Peyer's patch (tissue), 4 donors: ENCODE measurements at regions not wholly inside any gene's neighbourhood (a gene's known extent, or its start where the extent isn't known, plus 50 kb on each side); places are given as distances from the start of the nearest gene placed in this dataset.

Experiments used
- CTCF ChIP-seq, 6 experiments: fragments of 450-650 bp in 4 of 6; fragments of 200-600 bp in 2 of 6; sonication (generic) in 1 of 6; IDR thresholded peaks; one replicate each; pipeline ENCODE4 v1.5.1; 2017 to 2019; ENCODE audit warnings: antibody characterized with exemption in 6 of 6, mild to moderate bottlenecking in 3 of 6, moderate library complexity in 1 of 6
- POLR2A ChIP-seq, 2 donors: fragments of 450-650 bp; IDR thresholded peaks; one replicate each; pipeline ENCODE4 v1.5.1; 2017; ENCODE audit warnings: antibody characterized with exemption in 2 of 2, mild to moderate bottlenecking in 2 of 2, moderate library complexity in 2 of 2

GRCh38 chr9:20023210-20023905, 234.5 kb upstream of the SLC24A2 start:
- TF ChIP-seq CTCF (IDR thresholded peaks at IDR 0.05): no peak
- TF ChIP-seq POLR2A (IDR thresholded peaks at IDR 0.05): no peak
